IPS DF 6.9 (cell line): ENCODE measurements at regions not wholly inside any gene's neighbourhood (a gene's known extent, or its start where the extent isn't known, plus 50 kb on each side); places are given as distances from the start of the nearest gene placed in this dataset.

Experiments used
- DNase-seq: peaks from one replicate; pipeline ENCODE4 v3.0.0-alpha.2; 2013; ENCODE audit warnings: low read depth, low spot score
- H3K27ac ChIP-seq: one replicate; pipeline ENCODE4 v1.5.1; 2013; ENCODE audit warnings: low read length, control low read depth
- H3K27me3 ChIP-seq: 2 replicates; pipeline ENCODE4 v1.6.1; 2013; ENCODE audit warnings: mild to moderate bottlenecking, low read length; ENCODE audit not compliant: control insufficient read depth, insufficient read depth
- H3K36me3 ChIP-seq: 2 replicates; pipeline ENCODE4 v1.6.1; 2013; ENCODE audit warnings: low read length; ENCODE audit not compliant: control insufficient read depth, insufficient read depth
- H3K4me1 ChIP-seq: 2 replicates; pipeline ENCODE4 v1.6.1; 2013; ENCODE audit warnings: low read length; ENCODE audit not compliant: control insufficient read depth, insufficient read depth
- H3K4me3 ChIP-seq: 2 replicates; pipeline ENCODE4 v1.5.1; 2013; ENCODE audit warnings: mild to moderate bottlenecking, low read length
- H3K9me3 ChIP-seq: 2 replicates; pipeline ENCODE4 v1.6.1; 2013; ENCODE audit warnings: low read length, inconsistent platforms; ENCODE audit not compliant: control insufficient read depth, insufficient read depth
- WGBS: extraction: QIAGEN DNeasy Blood & Tissue Kit; methylation state at CpG from one replicate; pipeline ENCODE4 v1.1.7; 2013; ENCODE audit warnings: mixed read lengths, missing lambda C conversion rate; ENCODE audit not compliant: insufficient read length, insufficient coverage; 5-methylcytosine and 5-hydroxymethylcytosine counted together

GRCh38 chr5:20128343-20128742 lies 140.3 kb upstream of the CDH18 start:
- DNase-seq: no peak
- Histone ChIP-seq H3K27me3 (no peaks in the 10 kb centered on the region), H3K27ac (no peak overlapping the region), H3K36me3 (no peaks in the 10 kb centered on the region), H3K4me3 (no peak overlapping the region), H3K9me3 (no peaks in the 10 kb centered on the region), H3K4me1 (no peaks in the 10 kb centered on the region)
- WGBS: no CpG with 5 or more reads among the region's 1 CpG

GRCh38 chr5:20114526-20114925 lies 126.5 kb upstream of the CDH18 start:
- WGBS: no CpG with 5 or more reads among the region's 1 CpG
- Histone ChIP-seq H3K4me3 (no peak overlapping the region), H3K9me3 (no peaks in the 10 kb centered on the region)

DNA sequence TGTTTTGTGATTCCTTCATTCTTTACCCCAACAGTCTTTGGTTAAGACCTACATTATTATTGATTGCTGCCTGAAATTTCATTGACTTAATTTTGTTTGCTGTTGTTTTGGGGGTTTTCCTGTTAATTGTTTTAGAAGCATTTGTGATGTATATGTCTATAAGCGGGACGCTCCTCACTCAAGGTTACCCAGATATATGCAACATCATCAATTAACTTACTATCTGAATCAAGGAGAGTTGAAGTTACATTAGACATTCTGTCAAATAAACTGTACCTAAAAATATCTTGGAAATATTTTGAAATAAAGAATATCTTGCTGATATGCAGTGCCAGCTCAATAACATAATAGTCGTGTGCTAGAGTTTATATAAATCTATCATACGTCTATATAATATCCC lies 125.9 kb upstream of the CDH18 start:
- H3K9me3 ChIP-seq: no peaks in the 10 kb centered on the region
- H3K4me1 ChIP-seq: 0 out of 2 replicates have a peak, but pooled peaks cover 2% of the 10 kb centered on the region
- no peaks in the 10 kb centered on the region for H3K36me3 ChIP-seq
- no peak overlapping the region for H3K4me3 ChIP-seq
- no CpG with 5 or more reads among the region's 4 CpGs for WGBS
- H3K27me3 ChIP-seq: no peaks in the 10 kb centered on the region
- H3K27ac ChIP-seq: no peak overlapping the region
- DNase-seq: no peak

More at GRCh38 chr5:20114526-20114925, 126.5 kb upstream of the CDH18 start:
- no peak overlapping the region for H3K27ac ChIP-seq
- DNase-seq: no peak
- no peaks in the 10 kb centered on the region for H3K36me3 ChIP-seq
- H3K4me1 ChIP-seq: no peaks in the 10 kb centered on the region
- H3K27me3 ChIP-seq: no peaks in the 10 kb centered on the region

GRCh38 chr5:20113031-20113715 lies 125.2 kb upstream of the CDH18 start:
- H3K27me3 ChIP-seq: no peaks in the 10 kb centered on the region
- 0 out of 2 replicates have a peak, but pooled peaks cover 2% of the 10 kb centered on the region for H3K4me1 ChIP-seq
- H3K4me3 ChIP-seq: no peak overlapping the region
- H3K36me3 ChIP-seq: no peaks in the 10 kb centered on the region
- no peak overlapping the region for H3K27ac ChIP-seq
- no CpG with 5 or more reads among the region's 2 CpGs for WGBS
- no peaks in the 10 kb centered on the region for H3K9me3 ChIP-seq
- DNase-seq: no peak

DNA sequence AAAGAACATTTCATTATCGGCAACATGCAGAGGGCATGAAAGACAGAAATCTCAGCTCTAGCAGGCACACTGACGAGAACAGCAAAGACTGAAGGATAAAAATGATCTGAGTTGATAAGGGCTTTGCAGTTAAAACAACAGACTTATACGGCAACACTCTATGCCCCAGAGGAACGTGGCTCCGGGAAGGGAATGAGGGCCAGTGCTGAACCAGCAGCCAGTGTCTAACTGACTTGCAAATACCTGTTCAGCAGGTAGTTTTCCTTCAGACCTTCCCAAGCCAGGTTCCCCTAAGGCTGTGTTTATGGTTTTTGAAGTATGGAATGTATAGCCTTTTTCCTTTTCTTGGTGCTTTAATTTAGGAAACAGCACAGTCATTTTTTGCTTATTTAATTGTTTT lies 121.3 kb upstream of the CDH18 start:
- no peaks in the 10 kb centered on the region for H3K36me3 ChIP-seq
- WGBS: no CpG with 5 or more reads among the region's 5 CpGs
- no peaks in the 10 kb centered on the region for H3K9me3 ChIP-seq
- 0 out of 2 replicates have a peak, but pooled peaks cover 2% of the 10 kb centered on the region for H3K4me1 ChIP-seq
- no peak for DNase-seq
- no peak overlapping the region for H3K27ac ChIP-seq
- no peaks in the 10 kb centered on the region for H3K27me3 ChIP-seq
- H3K4me3 ChIP-seq: no peak overlapping the region

DNA sequence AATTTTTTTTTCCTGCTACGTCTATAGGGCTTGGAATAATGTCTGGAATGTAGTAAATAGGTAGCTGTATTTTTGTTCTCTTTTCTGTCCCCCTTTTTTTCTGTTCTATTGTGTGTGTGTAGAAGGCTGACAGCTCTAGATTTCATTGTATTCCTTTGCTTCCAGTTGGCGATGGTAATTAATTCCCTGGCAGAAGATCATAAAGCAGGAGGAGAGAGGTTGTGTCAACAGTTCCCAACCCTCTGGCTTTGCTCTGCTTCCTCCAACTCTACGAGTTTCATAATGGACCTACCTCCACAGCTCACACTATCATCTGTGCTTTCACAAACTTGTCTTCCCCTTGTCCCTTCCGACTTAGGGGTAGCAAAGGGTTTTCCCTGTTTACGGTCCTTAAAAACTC lies 117.9 kb upstream of the CDH18 start:
- Histone ChIP-seq H3K9me3 (no peaks in the 10 kb centered on the region), H3K27me3 (no peaks in the 10 kb centered on the region), H3K27ac (no peak overlapping the region), H3K4me3 (no peak overlapping the region), H3K4me1 (0 out of 2 replicates have a peak, but pooled peaks cover 2% of the 10 kb centered on the region), H3K36me3 (no peaks in the 10 kb centered on the region)
- no peak for DNase-seq
- no CpG with 5 or more reads among the region's 5 CpGs for WGBS

DNA sequence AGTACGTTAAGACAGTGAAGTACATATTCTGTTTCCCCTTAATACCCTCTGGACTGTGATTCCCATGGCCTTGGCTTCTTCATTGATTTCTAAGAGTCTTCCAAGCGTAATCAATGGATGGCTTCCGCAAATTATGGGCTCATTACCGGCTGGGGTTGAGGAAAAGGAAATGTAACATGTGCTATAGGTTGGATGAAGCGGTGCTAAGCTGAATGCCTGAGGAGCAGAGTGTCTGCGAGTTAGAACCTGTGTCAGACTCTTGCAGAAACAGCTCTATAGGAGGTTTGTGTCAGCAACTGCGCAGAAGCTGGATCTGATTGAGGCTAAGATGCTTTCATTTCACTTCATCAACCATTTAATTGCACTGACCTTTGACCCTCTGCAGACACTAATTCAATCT lies 114.3 kb upstream of the CDH18 start:
- Histone ChIP-seq H3K4me3 (no peak overlapping the region), H3K9me3 (no peaks in the 10 kb centered on the region), H3K27ac (no peak overlapping the region), H3K36me3 (no peaks in the 10 kb centered on the region), H3K4me1 (no peaks in the 10 kb centered on the region), H3K27me3 (no peaks in the 10 kb centered on the region)
- DNase-seq: no peak
- WGBS: no CpG with 5 or more reads among the region's 7 CpGs

DNA sequence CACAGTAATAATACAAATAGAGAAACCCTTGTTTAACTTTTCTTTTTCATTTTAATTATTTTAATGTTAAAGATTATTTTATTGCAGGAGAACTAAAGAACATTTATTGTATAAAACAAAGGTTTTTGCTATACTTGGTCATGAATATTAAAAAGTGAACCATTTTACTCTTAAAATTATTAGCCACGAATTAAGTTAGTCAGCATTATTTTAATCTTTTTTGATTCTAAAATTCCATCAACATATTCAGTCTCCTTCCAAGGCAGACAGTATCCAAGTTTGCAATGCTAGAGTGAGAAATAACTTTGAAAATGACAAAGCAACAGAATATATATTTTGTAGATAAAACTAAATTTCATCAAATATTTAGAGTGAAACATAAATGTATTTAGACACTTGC lies 110.7 kb upstream of the CDH18 start:
- no peak for DNase-seq

DNA sequence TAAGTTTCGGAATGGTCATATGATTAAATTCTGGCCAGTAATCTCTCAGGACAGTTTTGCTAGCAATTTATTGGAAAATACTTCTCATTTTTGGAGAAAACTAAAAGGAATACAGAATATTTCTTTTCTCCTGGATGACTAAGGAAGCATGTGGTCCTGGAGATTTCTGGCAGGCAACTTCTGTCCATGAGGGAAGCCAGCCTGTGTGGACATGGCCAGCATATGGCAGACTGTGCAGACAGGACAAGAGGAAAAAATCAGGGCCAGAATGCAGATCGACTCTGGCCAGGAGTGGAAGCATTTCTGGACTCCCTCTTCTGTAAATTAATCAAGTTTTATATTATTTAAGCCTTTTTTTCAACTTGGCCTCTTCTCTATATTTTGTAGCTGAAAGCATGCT lies 100.4 kb upstream of the CDH18 start:
- no peaks in the 10 kb centered on the region for H3K9me3 ChIP-seq
- no peaks in the 10 kb centered on the region for H3K27me3 ChIP-seq
- H3K36me3 ChIP-seq: no peaks in the 10 kb centered on the region
- no peak overlapping the region for H3K4me3 ChIP-seq
- WGBS: no CpG with 5 or more reads among the region's 2 CpGs
- H3K4me1 ChIP-seq: no peaks in the 10 kb centered on the region
- no peak for DNase-seq
- no peak overlapping the region for H3K27ac ChIP-seq

More for the DNA sequence above, 110.7 kb upstream of the CDH18 start:
- Histone ChIP-seq H3K27ac (no peak overlapping the region), H3K9me3 (no peaks in the 10 kb centered on the region), H3K27me3 (no peaks in the 10 kb centered on the region), H3K4me3 (no peak overlapping the region), H3K36me3 (no peaks in the 10 kb centered on the region), H3K4me1 (no peaks in the 10 kb centered on the region)
- no CpG with 5 or more reads among the region's 1 CpG for WGBS

DNA sequence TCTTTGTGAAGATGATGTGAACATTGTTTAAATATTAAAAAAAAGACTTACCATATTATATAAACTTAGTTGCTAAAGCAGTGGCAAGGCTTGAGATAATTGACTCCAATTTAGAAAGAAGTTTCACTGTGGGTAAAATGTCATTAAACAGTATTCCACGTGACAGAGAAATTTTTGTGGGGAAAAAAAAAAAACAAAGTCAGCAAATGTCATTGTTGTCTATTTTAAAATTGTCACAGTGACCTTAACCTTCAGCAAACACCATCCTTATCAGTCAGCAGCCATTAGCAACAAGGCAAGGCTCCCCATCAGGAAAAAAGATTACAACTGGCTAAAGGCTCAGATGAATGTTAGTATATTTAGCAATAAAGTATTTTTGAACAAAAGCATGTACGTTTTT lies 99.3 kb upstream of the CDH18 start:
- H3K9me3 ChIP-seq: no peaks in the 10 kb centered on the region
- no CpG with 5 or more reads among the region's 2 CpGs for WGBS
- no peaks in the 10 kb centered on the region for H3K4me1 ChIP-seq
- DNase-seq: no peak
- no peak overlapping the region for H3K4me3 ChIP-seq
- no peaks in the 10 kb centered on the region for H3K27me3 ChIP-seq
- H3K27ac ChIP-seq: no peak overlapping the region
- no peaks in the 10 kb centered on the region for H3K36me3 ChIP-seq

DNA sequence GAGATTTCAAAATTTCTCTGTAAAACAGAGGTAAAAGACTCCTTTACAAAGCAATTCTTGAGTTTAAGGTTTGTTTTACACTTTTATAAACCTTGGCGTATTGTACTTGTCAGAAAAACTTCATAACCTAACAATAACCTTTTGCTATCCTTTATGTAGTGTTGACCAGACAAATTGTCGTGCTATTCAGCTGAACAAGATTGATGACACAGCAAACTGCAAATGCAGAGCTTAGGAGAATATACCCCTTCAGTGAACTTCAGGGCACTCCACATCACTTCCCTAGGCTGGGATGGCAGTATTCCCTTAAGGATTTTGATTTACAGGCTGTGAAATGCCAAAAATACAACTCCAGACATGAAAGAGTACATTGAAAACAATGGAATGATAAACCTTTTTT lies 89.2 kb upstream of the CDH18 start:
- no peaks in the 10 kb centered on the region for H3K4me1 ChIP-seq
- no peak for DNase-seq
- H3K27me3 ChIP-seq: no peaks in the 10 kb centered on the region
- no peak overlapping the region for H3K4me3 ChIP-seq
- WGBS: no CpG with 5 or more reads among the region's 2 CpGs
- no peak overlapping the region for H3K27ac ChIP-seq
- no peaks in the 10 kb centered on the region for H3K36me3 ChIP-seq
- H3K9me3 ChIP-seq: no peaks in the 10 kb centered on the region
